A673 (cell line): ENCODE measurements at regions not wholly inside any gene's neighbourhood (a gene's known extent, or its start where the extent isn't known, plus 50 kb on each side); places are given as distances from the start of the nearest gene placed in this dataset.

Source experiments
- BruUV-seq: library from RNA; stranded (reverse); fragments of 400-500 nt; replicated peaks from 2 replicates; lab custom pipeline; 2021; lab: Mats Ljungman, UMichigan
- CTCF ChIA-PET: fragments of 300-600 bp; sonication (Branson Sonifier 250); formaldehyde crosslinking; loops from one replicate; lab custom pipeline; 2022; ENCODE audit warnings: antibody characterized with exemption; lab: Charles Lee
- POLR2A ChIA-PET: fragments of 300-600 bp; sonication (Branson Sonifier 250); formaldehyde crosslinking; loops from one replicate; lab custom pipeline; 2022; ENCODE audit warnings: antibody characterized with exemption; ENCODE audit not compliant: low non-redundant PET; lab: Charles Lee
- DNase-seq: peaks from one replicate; pipeline ENCODE4 v3.0.0-alpha.2; 2015; ENCODE audit warnings: low spot score
- H3K27ac ChIP-seq: fragments of 200-600 bp; sonication (generic); 2 replicates; pipeline ENCODE4 v1.5.1; 2016; ENCODE audit warnings: mixed run types, low read depth, mild to moderate bottlenecking, mixed read lengths, antibody characterized with exemption, low read length; ENCODE audit not compliant: poor library complexity, severe bottlenecking
- H3K27me3 ChIP-seq: fragments of 200-600 bp; sonication (generic); replicated peaks from 2 replicates; pipeline ENCODE4 v1.6.1; 2017; ENCODE audit warnings: mixed run types, low read depth, mild to moderate bottlenecking, mixed read lengths, antibody characterized with exemption, low read length; ENCODE audit not compliant: insufficient read depth, poor library complexity
- H3K36me3 ChIP-seq: fragments of 200-600 bp; sonication (generic); 2 replicates; pipeline ENCODE4 v1.6.1; 2016; ENCODE audit warnings: mixed run types, mild to moderate bottlenecking, mixed read lengths, antibody characterized with exemption, low read length; ENCODE audit not compliant: insufficient read depth, poor library complexity, severe bottlenecking
- H3K4me1 ChIP-seq: fragments of 200-600 bp; sonication (generic); 2 replicates; pipeline ENCODE4 v1.6.1; 2017; ENCODE audit warnings: mixed run types, mild to moderate bottlenecking, mixed read lengths, antibody characterized with exemption, low read length; ENCODE audit not compliant: insufficient read depth, poor library complexity, severe bottlenecking
- H3K4me3 ChIP-seq: fragments of 200-600 bp; sonication (generic); 2 replicates; pipeline ENCODE4 v1.5.1; 2016; ENCODE audit warnings: low read depth, mixed run types, mild to moderate bottlenecking, mixed read lengths, low read length; ENCODE audit not compliant: poor library complexity, severe bottlenecking
- H3K9me3 ChIP-seq: fragments of 200-600 bp; sonication (generic); 2 replicates; pipeline ENCODE4 v1.6.1; 2016; ENCODE audit warnings: mixed run types, low read depth, mild to moderate bottlenecking, mixed read lengths, antibody characterized with exemption, low read length; ENCODE audit not compliant: poor library complexity, severe bottlenecking
- EZH2 ChIP-seq: fragments of 200-600 bp; sonication (generic); IDR thresholded peaks from 2 replicates; pipeline ENCODE4 v1.6.1; 2017; ENCODE audit warnings: borderline replicate concordance, low read depth, mild to moderate bottlenecking, mixed read lengths, antibody characterized with exemption, low read length; ENCODE audit not compliant: poor library complexity, severe bottlenecking
- intact Hi-C: fragments of 100-400 bp; cut with micrococcal nuclease; formaldehyde crosslinking; loops from one replicate; pipeline ENCODE4 v1.10.0; 2022; ENCODE audit not compliant: unreplicated experiment
- TF ChIP-seq, protein P1 (sequence below): fragments of 300-800, 200-600 bp; sonication (generic); conservative IDR thresholded peaks from 2 replicates; pipeline ENCODE4 v1.5.1; 2017; ENCODE audit warnings: low read depth, mild to moderate bottlenecking, antibody characterized with exemption, low read length, moderate library complexity, mixed read lengths

DNA sequence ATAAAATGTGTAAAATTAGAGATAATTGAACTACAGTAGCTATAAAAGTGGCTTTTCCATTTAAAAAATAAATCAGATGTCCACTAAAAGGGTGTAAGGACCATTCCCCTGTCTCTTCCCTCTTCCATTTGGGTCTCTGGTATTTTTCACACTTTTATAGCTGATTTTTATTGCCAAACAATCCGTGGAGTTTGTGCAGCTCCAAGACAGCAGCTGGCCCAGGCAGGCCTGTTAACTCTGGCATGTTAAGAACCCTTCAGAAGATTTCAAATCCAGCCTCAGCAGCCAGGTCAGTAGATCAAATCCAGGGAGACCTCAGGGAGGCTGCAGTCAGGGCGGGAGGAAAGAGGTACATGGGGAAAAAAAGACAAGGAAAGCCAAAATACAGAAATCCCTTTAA lies 827.1 kb upstream of the FANCL start:
- peaks cover 3% of the 10 kb centered on the region for H3K9me3 ChIP-seq
- H3K4me3 ChIP-seq = no peak overlapping the region
- intact Hi-C loops = no loop called here
- no peaks in the 10 kb centered on the region for H3K36me3 ChIP-seq
- no peaks in the 10 kb centered on the region for H3K4me1 ChIP-seq
- DNase-seq = no peak
- POLR2A ChIA-PET = no interaction called here
- H3K27me3 ChIP-seq = no peaks in the 10 kb centered on the region
- TF ChIP-seq EZH2 = no peak
- TF ChIP-seq, protein P1, sequence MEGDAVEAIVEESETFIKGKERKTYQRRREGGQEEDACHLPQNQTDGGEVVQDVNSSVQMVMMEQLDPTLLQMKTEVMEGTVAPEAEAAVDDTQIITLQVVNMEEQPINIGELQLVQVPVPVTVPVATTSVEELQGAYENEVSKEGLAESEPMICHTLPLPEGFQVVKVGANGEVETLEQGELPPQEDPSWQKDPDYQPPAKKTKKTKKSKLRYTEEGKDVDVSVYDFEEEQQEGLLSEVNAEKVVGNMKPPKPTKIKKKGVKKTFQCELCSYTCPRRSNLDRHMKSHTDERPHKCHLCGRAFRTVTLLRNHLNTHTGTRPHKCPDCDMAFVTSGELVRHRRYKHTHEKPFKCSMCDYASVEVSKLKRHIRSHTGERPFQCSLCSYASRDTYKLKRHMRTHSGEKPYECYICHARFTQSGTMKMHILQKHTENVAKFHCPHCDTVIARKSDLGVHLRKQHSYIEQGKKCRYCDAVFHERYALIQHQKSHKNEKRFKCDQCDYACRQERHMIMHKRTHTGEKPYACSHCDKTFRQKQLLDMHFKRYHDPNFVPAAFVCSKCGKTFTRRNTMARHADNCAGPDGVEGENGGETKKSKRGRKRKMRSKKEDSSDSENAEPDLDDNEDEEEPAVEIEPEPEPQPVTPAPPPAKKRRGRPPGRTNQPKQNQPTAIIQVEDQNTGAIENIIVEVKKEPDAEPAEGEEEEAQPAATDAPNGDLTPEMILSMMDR = no peak
- CTCF ChIA-PET = no interaction called here
- no TSS peak for BruUV-seq
- no peak overlapping the region for H3K27ac ChIP-seq

DNA sequence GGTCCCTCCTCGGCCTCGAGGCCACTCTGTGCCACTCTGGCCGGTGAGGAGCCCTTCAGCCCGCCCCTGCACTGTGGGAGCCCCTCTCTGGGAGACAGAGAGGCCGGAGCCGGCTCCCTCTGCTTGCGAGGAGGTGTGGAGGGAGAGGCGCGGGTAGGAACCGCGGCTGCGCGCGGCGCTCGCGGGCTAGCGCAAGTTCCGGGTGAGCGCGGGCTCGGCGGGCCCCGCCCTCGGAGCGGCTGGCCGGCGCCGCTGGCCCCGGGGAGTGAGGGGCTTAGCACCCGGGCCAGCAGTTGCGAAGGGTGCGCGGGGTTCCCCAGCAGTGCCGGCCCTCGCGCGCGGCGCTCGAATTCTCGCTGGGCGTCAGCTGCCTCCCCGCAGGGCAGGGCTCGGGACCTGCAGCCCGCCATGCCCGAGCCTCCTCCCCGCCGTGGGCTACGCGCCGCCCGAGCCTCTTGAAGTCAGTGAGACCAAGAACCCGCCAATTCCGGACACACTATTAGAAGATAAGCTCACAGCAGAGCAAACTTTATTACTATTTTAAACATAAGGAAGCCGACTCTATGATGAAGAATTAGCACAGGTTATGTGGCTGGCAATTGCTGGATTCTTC lies 825.8 kb upstream of the FANCL start:
- ChIA-PET CTCF (no interaction called here), POLR2A (no interaction called here)
- H3K9me3 ChIP-seq = peaks cover 3% of the 10 kb centered on the region
- H3K4me1 ChIP-seq = no peaks in the 10 kb centered on the region
- H3K4me3 ChIP-seq = no peak overlapping the region
- DNase-seq = no peak
- no TSS peak for BruUV-seq
- H3K27ac ChIP-seq = no peak overlapping the region
- H3K27me3 ChIP-seq = no peaks in the 10 kb centered on the region
- H3K36me3 ChIP-seq = no peaks in the 10 kb centered on the region
- intact Hi-C loops = no loop called here
- TF ChIP-seq, protein P1 = no peak

DNA sequence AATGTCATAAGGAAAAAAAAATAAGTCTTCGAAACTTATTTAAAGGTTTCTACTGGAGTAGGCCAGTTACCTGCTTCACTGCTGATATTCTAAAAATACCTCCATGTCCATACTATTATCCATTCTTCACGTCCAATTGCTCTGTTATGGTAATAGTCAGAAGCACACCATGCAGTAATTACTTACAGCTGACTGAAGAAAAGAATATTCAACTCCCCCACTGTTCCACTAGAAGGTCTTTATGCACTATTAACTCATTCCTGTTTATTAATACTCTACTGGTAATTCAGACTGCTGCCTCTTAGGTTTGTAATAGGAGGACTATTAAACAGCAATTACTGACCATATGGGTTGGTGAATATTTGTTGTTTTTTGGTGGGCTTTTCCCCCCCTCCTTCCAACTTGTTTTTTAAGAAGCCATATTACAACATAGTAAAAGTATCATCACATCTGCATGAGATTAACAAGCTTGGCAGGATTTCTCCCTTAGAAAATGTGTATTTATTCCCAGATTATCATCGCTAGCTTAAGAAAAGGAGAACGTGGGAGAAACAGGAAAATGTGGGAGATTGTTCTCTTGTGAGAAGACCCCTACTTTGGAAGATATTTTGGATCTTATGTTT lies 806.4 kb upstream of the FANCL start:
- no peak overlapping the region for H3K27ac ChIP-seq
- no peak for TF ChIP-seq EZH2
- TF ChIP-seq, protein P1 = no peak
- intact Hi-C loops = no loop called here
- no TSS peak for BruUV-seq
- POLR2A ChIA-PET = no interaction called here
- CTCF ChIA-PET = no interaction called here
- peak; percentile 23 for DNase-seq
- H3K4me3 ChIP-seq = no peak overlapping the region
- H3K9me3 ChIP-seq = no peaks in the 10 kb centered on the region
- H3K4me1 ChIP-seq = no peaks in the 10 kb centered on the region
- H3K36me3 ChIP-seq = no peaks in the 10 kb centered on the region
- H3K27me3 ChIP-seq = no peaks in the 10 kb centered on the region
